Stimulated activated CD8-positive, alpha-beta memory T cell treated with anti-CD3 and anti-CD28 coated beads, Interleukin-4, amount 100 ng/mL, for 4 hours (primary cell): ENCODE measurements at regions not wholly inside any gene's neighbourhood (a gene's known extent, or its start where the extent isn't known, plus 50 kb on each side); places are given as distances from the start of the nearest gene placed in this dataset.

Source experiments
- DNase-seq, 2 donors: peaks; one replicate each; pipeline ENCODE4 v3.0.0-alpha.2; 2020; ENCODE audit warnings: low read depth in 2 of 2, low spot score in 1 of 2

GRCh38 chr16:11471548-11471947 is 115.2 kb downstream of the LITAF start:
- DNase-seq: no peak

- no peak for DNase-seq
Measured at GRCh38 chr16:11472410-11472809, 114.3 kb downstream of the LITAF start.

GRCh38 chr16:11472851-11473250 is 113.9 kb downstream of the LITAF start:
- DNase-seq: no peak

- no peak for DNase-seq
Measured at GRCh38 chr16:11473728-11474127, 113.0 kb downstream of the LITAF start.

- DNase-seq: no peak
Measured at GRCh38 chr16:11474617-11475291, 112.0 kb downstream of the LITAF start.

- DNase-seq: no peak
Measured at GRCh38 chr16:11475896-11476630, 110.7 kb downstream of the LITAF start.

GRCh38 chr16:11476676-11477075 is 110.0 kb downstream of the LITAF start:
- no peak for DNase-seq

GRCh38 chr16:11478431-11479119 is 108.1 kb downstream of the LITAF start:
- no peak for DNase-seq

- no peak for DNase-seq
Measured at GRCh38 chr16:11479916-11480315, 106.8 kb downstream of the LITAF start.

GRCh38 chr16:11480634-11481033 is 106.1 kb downstream of the LITAF start:
- DNase-seq: no peak

- no peak for DNase-seq
Measured at GRCh38 chr16:11481987-11482386, 104.7 kb downstream of the LITAF start.

GRCh38 chr16:11482946-11483748 is 103.6 kb downstream of the LITAF start:
- no peak for DNase-seq

- no peak for DNase-seq
Measured at GRCh38 chr16:11484691-11485258, 101.9 kb downstream of the LITAF start.

- no peak for DNase-seq
Measured at GRCh38 chr16:11485676-11486075, 101.0 kb downstream of the LITAF start.

GRCh38 chr16:11487289-11487688 is 99.4 kb downstream of the LITAF start:
- DNase-seq: no peak

- DNase-seq: no peak
Measured at GRCh38 chr16:11488304-11488703, 98.4 kb downstream of the LITAF start.

GRCh38 chr16:11491524-11491923 is 95.2 kb downstream of the LITAF start:
- DNase-seq: no peak

GRCh38 chr16:11492808-11493530 is 93.8 kb downstream of the LITAF start:
- no peak for DNase-seq

- no peak for DNase-seq
Measured at GRCh38 chr16:11493531-11493929, 93.2 kb downstream of the LITAF start.

GRCh38 chr16:11494029-11494428 is 92.7 kb downstream of the LITAF start:
- DNase-seq: no peak
